H1 (cell line): ENCODE measurements at regions not wholly inside any gene's neighbourhood (a gene's known extent, or its start where the extent isn't known, plus 50 kb on each side); places are given as distances from the start of the nearest gene placed in this dataset.

ENCODE experiments used
- CTCF ChIA-PET: fragments of 300-600 bp; sonication (Branson Sonifier 250); formaldehyde crosslinking; loops from one replicate; lab custom pipeline; 2021; ENCODE audit not compliant: partially characterized antibody; lab: Charles Lee
- POLR2A ChIA-PET: fragments of 300-600 bp; sonication (Branson Sonifier 250); formaldehyde crosslinking; loops from one replicate; lab custom pipeline; 2021; ENCODE audit warnings: inconsistent platforms; ENCODE audit not compliant: partially characterized antibody; lab: Charles Lee
- DNase-seq, 2 experiments: peaks; one replicate each; pipeline versions ENCODE4 v3.0.0 to v3.0.0-alpha.2; 2010 to 2022; ENCODE audit warnings: low spot score in 2 of 2, low read depth in 1 of 2, mixed read lengths in 1 of 2
- FAIRE-seq: peaks from 2 replicates; lab custom pipeline; 2011; peaks lifted over from hg19 to GRCh38; lab: Jason Lieb, UNC
- H2AFZ ChIP-seq: 2 replicates; pipeline ENCODE4 v1.8.1; 2012; ENCODE audit warnings: low read length, inconsistent platforms
- H2AK5ac ChIP-seq: 2 replicates; pipeline ENCODE4 v1.6.1; 2013; ENCODE audit warnings: low read depth, low read length
- H2BK120ac ChIP-seq: replicated peaks from 2 replicates; pipeline ENCODE3; 2013; ENCODE audit warnings: low read depth, low read length, inconsistent platforms
- H2BK12ac ChIP-seq: 2 replicates; pipeline ENCODE4 v1.6.1; 2013; ENCODE audit warnings: low read depth, low read length
- H2BK15ac ChIP-seq: 2 replicates; pipeline ENCODE4 v1.6.1; 2013; ENCODE audit warnings: low read length
- H2BK20ac ChIP-seq: 2 replicates; pipeline ENCODE4 v1.6.1; 2013; ENCODE audit warnings: low read length
- H2BK5ac ChIP-seq: 2 replicates; pipeline ENCODE4 v1.6.1; 2013; ENCODE audit warnings: low read depth, low read length
- H3K14ac ChIP-seq: 2 replicates; pipeline ENCODE4 v1.6.1; 2013; ENCODE audit warnings: inconsistent platforms; ENCODE audit not compliant: insufficient read length
- H3K18ac ChIP-seq: 2 replicates; pipeline ENCODE4 v1.6.1; 2013; ENCODE audit warnings: low read length; ENCODE audit errors: extremely low read depth
- H3K23ac ChIP-seq: 2 replicates; pipeline ENCODE4 v1.6.1; 2013; ENCODE audit warnings: inconsistent platforms; ENCODE audit not compliant: insufficient read length
- H3K23me2 ChIP-seq: 2 replicates; pipeline ENCODE4 v1.6.1; 2013; ENCODE audit warnings: low read depth, low read length
- H3K27ac ChIP-seq: 2 replicates; pipeline ENCODE4 v1.6.1; 2011; ENCODE audit warnings: low read depth, low read length, inconsistent platforms
- H3K27me3 ChIP-seq, 4 experiments: replicated peaks in 1 of 4; 1 replicate in 1 of 4; 2 replicates in 3 of 4; pipeline versions ENCODE4 v1.6.1 to v1.8.1; 2011 to 2013; ENCODE audit warnings: low read length in 3 of 4, mild to moderate bottlenecking in 3 of 4, inconsistent platforms in 2 of 4, mixed read lengths in 2 of 4, moderate library complexity in 1 of 4; ENCODE audit not compliant: control insufficient read depth in 3 of 4, insufficient read depth in 3 of 4; ENCODE audit errors: extremely low read depth in 1 of 4
- H3K36me3 ChIP-seq, 4 experiments: 2 replicates each; pipeline versions ENCODE4 v1.6.1 to v1.8.1; 2011 to 2013; ENCODE audit warnings: mild to moderate bottlenecking in 4 of 4, low read length in 3 of 4, moderate library complexity in 2 of 4, control low read depth in 1 of 4, inconsistent platforms in 1 of 4; ENCODE audit not compliant: insufficient read depth in 4 of 4, control insufficient read depth in 2 of 4
- H3K4ac ChIP-seq: replicated peaks from 2 replicates; pipeline ENCODE3; 2013; ENCODE audit warnings: low read length, low read depth, mixed read lengths, inconsistent platforms; ENCODE audit not compliant: insufficient read length
- H3K4me1 ChIP-seq, 4 experiments: replicated peaks in 1 of 4; 1 replicate in 1 of 4; 2 replicates in 3 of 4; pipeline versions ENCODE4 v1.6.1 to v1.8.1; 2011 to 2013; ENCODE audit warnings: low read length in 3 of 4, inconsistent platforms in 2 of 4, mixed read lengths in 1 of 4; ENCODE audit not compliant: insufficient read depth in 4 of 4, control insufficient read depth in 3 of 4
- H3K4me2 ChIP-seq, 2 experiments: 2 replicates each; pipeline versions ENCODE4 v1.6.1 to v1.8.1; 2011 to 2013; ENCODE audit warnings: low read depth in 2 of 2, low read length in 2 of 2, control low read depth in 1 of 2, inconsistent platforms in 1 of 2, mild to moderate bottlenecking in 1 of 2; ENCODE audit not compliant: insufficient read depth in 1 of 2
- H3K4me3 ChIP-seq, 4 experiments: fragments of 200-600, 300-600 bp in 1 of 4; sonication (generic), shearing (Covaris generic), sonication (Bioruptor Twin) in 1 of 4; 2 replicates each; pipeline versions ENCODE4 v1.5.1 to v1.8.1; 2011 to 2016; ENCODE audit warnings: low read length in 4 of 4, low read depth in 3 of 4, control low read depth in 2 of 4, inconsistent platforms in 2 of 4, mild to moderate bottlenecking in 2 of 4, mixed read lengths in 1 of 4, moderate library complexity in 1 of 4; ENCODE audit not compliant: insufficient read depth in 2 of 4; ENCODE audit errors: extremely low read depth in 1 of 4
- H3K56ac ChIP-seq: replicated peaks from 2 replicates; pipeline ENCODE3; 2013; ENCODE audit warnings: low read depth, mild to moderate bottlenecking, mixed read lengths, low read length, inconsistent platforms; ENCODE audit not compliant: insufficient read length
- H3K79me1 ChIP-seq: 2 replicates; pipeline ENCODE4 v1.6.1; 2013; ENCODE audit warnings: low read depth, low read length, control low read depth
- H3K79me2 ChIP-seq, 2 experiments: 2 replicates each; pipeline versions ENCODE4 v1.6.1 to v1.8.1; 2012 to 2013; ENCODE audit warnings: low read length in 2 of 2, mild to moderate bottlenecking in 2 of 2, inconsistent platforms in 1 of 2; ENCODE audit not compliant: insufficient read depth in 2 of 2, control insufficient read depth in 1 of 2
- H3K9ac ChIP-seq, 4 experiments: replicated peaks in 1 of 4; 1 replicate in 1 of 4; 2 replicates in 3 of 4; pipeline versions ENCODE4 v1.6.1 to v1.8.1; 2011 to 2013; ENCODE audit warnings: low read depth in 3 of 4, low read length in 3 of 4, control low read depth in 2 of 4, mild to moderate bottlenecking in 2 of 4, moderate library complexity in 2 of 4, inconsistent platforms in 1 of 4; ENCODE audit errors: extremely low read depth in 1 of 4
- H3K9me3 ChIP-seq, 2 experiments: 2 replicates each; pipeline versions ENCODE4 v1.6.1 to v1.8.1; 2012 to 2013; ENCODE audit warnings: mild to moderate bottlenecking in 2 of 2, moderate library complexity in 2 of 2, control low read depth in 1 of 2, inconsistent platforms in 1 of 2, low read depth in 1 of 2, low read length in 1 of 2, mixed read lengths in 1 of 2; ENCODE audit not compliant: insufficient read depth in 2 of 2
- H4K20me1 ChIP-seq, 2 experiments: replicated peaks in 1 of 2; 2 replicates each; pipeline versions ENCODE3 to v1.8.1; 2011 to 2013; ENCODE audit warnings: inconsistent platforms in 2 of 2, low read length in 2 of 2, mild to moderate bottlenecking in 1 of 2; ENCODE audit not compliant: insufficient read depth in 2 of 2, control insufficient read depth in 1 of 2
- H4K5ac ChIP-seq: 2 replicates; pipeline ENCODE4 v1.6.1; 2013; ENCODE audit warnings: low read length, low read depth, mixed read lengths, inconsistent platforms; ENCODE audit not compliant: insufficient read length
- H4K8ac ChIP-seq: 2 replicates; pipeline ENCODE4 v1.8.0; 2013; ENCODE audit warnings: mild to moderate bottlenecking, moderate library complexity, low read length, inconsistent platforms; ENCODE audit not compliant: insufficient read depth; ENCODE audit errors: extremely low read depth
- H4K91ac ChIP-seq: replicated peaks from 2 replicates; pipeline ENCODE3; 2013; ENCODE audit warnings: low read length, mixed read lengths, inconsistent platforms; ENCODE audit not compliant: insufficient read length
- EGR1 ChIP-seq: IDR thresholded peaks from 2 replicates; pipeline ENCODE4 v1.6.1; 2011; ENCODE audit warnings: low read depth, low read length, borderline replicate concordance
- RAD21 ChIP-seq, 2 experiments: IDR thresholded peaks in 1 of 2; conservative IDR thresholded peaks in 1 of 2; 2 replicates each; pipeline ENCODE4 v1.6.1; 2011; ENCODE audit warnings: low read depth in 2 of 2, low read length in 2 of 2, improper control_type of control experiment in 1 of 2, inconsistent platforms in 1 of 2, mild to moderate bottlenecking in 1 of 2, moderate library complexity in 1 of 2
- WGBS, 2 experiments: shearing (Covaris generic) in 1 of 2; methylation state at CpG; one replicate each; pipeline versions ENCODE4 v1.1.6 to v1.1.7; 2013 to 2015; ENCODE audit warnings: low lambda C conversion rate in 2 of 2, mixed read lengths in 2 of 2, inconsistent platforms in 1 of 2, low coverage in 1 of 2, missing lambda C conversion rate in 1 of 2; ENCODE audit not compliant: insufficient replicate concordance in 2 of 2, insufficient coverage in 1 of 2, insufficient read length in 1 of 2; ENCODE audit errors: extremely low coverage in 1 of 2, missing lambda C conversion rate in 1 of 2; 5-methylcytosine and 5-hydroxymethylcytosine counted together

- H2BK120ac ChIP-seq: no peak overlapping the region
- H3K56ac ChIP-seq: no peak overlapping the region
- no peak overlapping the region for H2AK5ac ChIP-seq
- H2BK20ac ChIP-seq: no peak overlapping the region
- no peak overlapping the region for H3K4me3 ChIP-seq
- no peak overlapping the region for H3K4me2 ChIP-seq
- no peak overlapping the region for H2AFZ ChIP-seq
- H2BK12ac ChIP-seq: no peak overlapping the region
- no peaks in the 10 kb centered on the region for H3K9me3 ChIP-seq
- H3K27ac ChIP-seq: no peak overlapping the region
- no peak overlapping the region for H3K4ac ChIP-seq
- no peaks in the 10 kb centered on the region for H3K23me2 ChIP-seq
- no peaks in the 10 kb centered on the region for H3K79me1 ChIP-seq
- H3K79me2 ChIP-seq: no peaks in the 10 kb centered on the region
- DNase-seq (no peak), FAIRE-seq (no peak)
- H4K20me1 ChIP-seq: no peaks in the 10 kb centered on the region
- ChIA-PET POLR2A (no interaction called here), CTCF (interaction anchor here (0.5 to 1.3 kb wide), 4 partner anchors 10 to 413 kb away, joined by 3 to 6 read pairs (median 4); no protein-coding TSS in a partner anchor)
- no peak overlapping the region for H3K18ac ChIP-seq
- no peak overlapping the region for H3K14ac ChIP-seq
- no peak overlapping the region for H3K9ac ChIP-seq
- H3K23ac ChIP-seq: no peak overlapping the region
- H2BK5ac ChIP-seq: no peak overlapping the region
- H4K8ac ChIP-seq: no peak overlapping the region
- H3K27me3 ChIP-seq: no peaks in the 10 kb centered on the region
- WGBS, 2 experiments: 76% methylated on average over 1 of the region's 1 CpG; no CpG with 5 or more reads in 1 of the 2 experiments
- no peak for TF ChIP-seq RAD21 (IDR thresholded peaks at IDR 0.05 in 1 of 2, conservative IDR thresholded peaks at IDR 0.05 in 1 of 2; ENCODE audit: low read depth in 2 of 2, low read length in 2 of 2)
- no peak for TF ChIP-seq EGR1
- H3K4me1 ChIP-seq: no peaks in the 10 kb centered on the region
- H3K36me3 ChIP-seq: no peaks in the 10 kb centered on the region
- no peak overlapping the region for H4K5ac ChIP-seq
- no peak overlapping the region for H4K91ac ChIP-seq
- no peak overlapping the region for H2BK15ac ChIP-seq
Measured at GRCh38 chr12:77710209-77710608, 120.5 kb upstream of the NAV3 start.
